ENCODE measurements at regions not wholly inside any gene's neighbourhood (a gene's known extent, or its start where the extent isn't known, plus 50 kb on each side); places are given as distances from the start of the nearest gene placed in this dataset.

- intact Hi-C loops (cut with DNase I) = no loop called here
- Histone ChIP-seq H3K4me1 (no peaks in the 10 kb centered on the region), H3K27ac (no peak overlapping the region), H3K4me3 (no peak overlapping the region), H3K27me3 (no peaks in the 10 kb centered on the region), H3K9me3 (no peaks in the 10 kb centered on the region), H3K36me3 (no peaks in the 10 kb centered on the region)
- no peak for TF ChIP-seq CTCF (IDR thresholded peaks at IDR 0.05)
- DNase-seq (no peak), ATAC-seq (no peak)
These were observed 77.9 kb upstream of the SPRED1 start for GRCh38 chr15:38174691-38175090.

GRCh38 chr15:38176155-38176554, 76.5 kb upstream of the SPRED1 start:
- TF ChIP-seq CTCF (IDR thresholded peaks at IDR 0.05) = no peak
- ATAC-seq (peak; percentile 25), DNase-seq (no peak)
- intact Hi-C loops (cut with DNase I) = no loop called here
- H3K4me3 ChIP-seq = no peak overlapping the region
- no peaks in the 10 kb centered on the region for H3K9me3 ChIP-seq
- H3K27me3 ChIP-seq = no peaks in the 10 kb centered on the region
- H3K27ac ChIP-seq = no peak overlapping the region
- no peaks in the 10 kb centered on the region for H3K4me1 ChIP-seq
- no peaks in the 10 kb centered on the region for H3K36me3 ChIP-seq

GRCh38 chr15:38176691-38177090, 75.9 kb upstream of the SPRED1 start:
- no peaks in the 10 kb centered on the region for H3K36me3 ChIP-seq
- H3K27me3 ChIP-seq = no peaks in the 10 kb centered on the region
- no peak for TF ChIP-seq CTCF (IDR thresholded peaks at IDR 0.05)
- ATAC-seq = no peak
- no peaks in the 10 kb centered on the region for H3K9me3 ChIP-seq
- no peak overlapping the region for H3K27ac ChIP-seq
- no peak for DNase-seq
- no peaks in the 10 kb centered on the region for H3K4me1 ChIP-seq
- intact Hi-C loops (cut with DNase I) = no loop called here
- H3K4me3 ChIP-seq = no peak overlapping the region

GRCh38 chr15:38182900-38183299, 69.7 kb upstream of the SPRED1 start:
- Histone ChIP-seq H3K4me3 (no peak overlapping the region), H3K27ac (no peak overlapping the region), H3K4me1 (no peaks in the 10 kb centered on the region), H3K9me3 (no peaks in the 10 kb centered on the region), H3K27me3 (no peaks in the 10 kb centered on the region), H3K36me3 (no peaks in the 10 kb centered on the region)
- ATAC-seq (no peak), DNase-seq (no peak)
- intact Hi-C loops (cut with DNase I) = no loop called here
- TF ChIP-seq CTCF (IDR thresholded peaks at IDR 0.05) = no peak

GRCh38 chr15:38186507-38186906, 66.1 kb upstream of the SPRED1 start:
- Histone ChIP-seq H3K9me3 (no peaks in the 10 kb centered on the region), H3K27me3 (no peaks in the 10 kb centered on the region), H3K36me3 (no peaks in the 10 kb centered on the region), H3K4me1 (no peaks in the 10 kb centered on the region), H3K4me3 (no peak overlapping the region), H3K27ac (no peak overlapping the region)
- no peak for TF ChIP-seq CTCF (IDR thresholded peaks at IDR 0.05)
- intact Hi-C loops (cut with DNase I) = no loop called here
- DNase-seq (no peak), ATAC-seq (no peak)

All from left lung (tissue), 4 donors.